Cardiac muscle cell (in vitro differentiated cells and primary cell): ENCODE measurements at regions not wholly inside any gene's neighbourhood (a gene's known extent, or its start where the extent isn't known, plus 50 kb on each side); places are given as distances from the start of the nearest gene placed in this dataset.
A peak's percentile ranks its signal among the peaks of the same experiment; 100 is the strongest.
"Not testable (repeated sequence)": the region's sequence is repeated elsewhere in the genome, so short reads cannot be mapped to it uniquely, and the experiment has no call there.

Source experiments
- DNase-seq, 2 donors: peaks; one replicate each; pipeline versions ENCODE4 v3.0.0 to v3.0.0-alpha.2; 2010 to 2017; ENCODE audit warnings: low read depth in 1 of 2, low spot score in 1 of 2
- H3K27ac ChIP-seq: fragments of 200-600 bp; sonication (generic); 2 replicates; pipeline ENCODE4 v1.5.1; 2016
- H3K27me3 ChIP-seq: fragments of 200-600 bp; sonication (generic); 2 replicates; pipeline ENCODE4 v1.6.0; 2016; ENCODE audit warnings: control low read depth
- H3K36me3 ChIP-seq: fragments of 200-600 bp; sonication (generic); 2 replicates; pipeline ENCODE4 v1.5.1; 2016; ENCODE audit warnings: control low read depth
- H3K4me1 ChIP-seq: fragments of 200-600 bp; sonication (generic); 2 replicates; pipeline ENCODE4 v1.8.1; 2017; ENCODE audit warnings: low read depth, mild to moderate bottlenecking, mixed run types
- H3K4me3 ChIP-seq: fragments of 200-600 bp; sonication (generic); 2 replicates; pipeline ENCODE4 v1.5.1; 2016; ENCODE audit warnings: mild to moderate bottlenecking
- H3K9me3 ChIP-seq: fragments of 200-600 bp; sonication (generic); 2 replicates; pipeline ENCODE4 v1.5.1; 2017; ENCODE audit warnings: low read depth, mild to moderate bottlenecking, control low read depth

DNA sequence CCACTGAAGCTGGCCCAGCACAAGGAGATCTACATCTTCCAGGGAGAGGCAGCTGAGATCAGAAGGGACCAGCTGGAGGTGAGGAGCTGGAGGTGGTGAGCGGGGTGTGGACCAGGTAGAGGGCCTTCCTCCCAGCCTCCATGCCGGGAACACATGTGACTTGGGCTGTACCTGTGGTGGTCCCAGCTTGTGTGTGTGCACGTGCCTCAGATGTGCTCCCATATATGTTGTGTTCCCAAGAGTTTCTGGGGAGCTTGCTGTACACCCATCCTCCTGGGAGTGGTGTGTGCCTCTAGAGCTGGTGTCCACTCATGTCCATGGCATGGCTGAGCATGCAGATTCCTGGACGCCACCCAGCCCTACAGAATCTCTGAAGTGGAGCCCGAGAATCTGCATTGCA is 183.7 kb upstream of the AKAP13 start:
- H3K27ac ChIP-seq, H3K27me3 ChIP-seq, H3K4me3 ChIP-seq, H3K4me1 ChIP-seq, H3K9me3 ChIP-seq, H3K36me3 ChIP-seq, DNase-seq: not testable (repeated sequence)

DNA sequence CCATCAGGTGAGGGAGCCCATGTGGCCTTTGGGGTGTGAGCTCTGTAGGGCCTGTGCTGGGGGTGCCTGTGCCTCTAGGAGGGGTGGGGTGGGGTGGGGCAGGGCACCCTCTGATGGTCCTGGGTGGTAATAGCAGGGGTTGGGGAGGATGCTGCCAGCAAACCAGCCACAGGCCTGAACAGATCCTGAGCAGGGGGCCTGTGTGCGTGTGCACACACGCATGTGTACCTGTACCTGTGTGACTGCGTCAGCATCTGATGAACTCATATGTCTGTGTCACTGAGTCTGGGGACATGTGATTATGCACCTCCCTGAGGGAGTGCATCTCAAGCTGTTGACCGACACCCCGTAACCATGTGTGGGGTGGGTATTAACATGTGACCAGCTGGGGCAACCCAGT is 182.8 kb upstream of the AKAP13 start:
- H3K27ac ChIP-seq, H3K4me1 ChIP-seq, DNase-seq, H3K9me3 ChIP-seq, H3K4me3 ChIP-seq, H3K27me3 ChIP-seq, H3K36me3 ChIP-seq: not testable (repeated sequence)

DNA sequence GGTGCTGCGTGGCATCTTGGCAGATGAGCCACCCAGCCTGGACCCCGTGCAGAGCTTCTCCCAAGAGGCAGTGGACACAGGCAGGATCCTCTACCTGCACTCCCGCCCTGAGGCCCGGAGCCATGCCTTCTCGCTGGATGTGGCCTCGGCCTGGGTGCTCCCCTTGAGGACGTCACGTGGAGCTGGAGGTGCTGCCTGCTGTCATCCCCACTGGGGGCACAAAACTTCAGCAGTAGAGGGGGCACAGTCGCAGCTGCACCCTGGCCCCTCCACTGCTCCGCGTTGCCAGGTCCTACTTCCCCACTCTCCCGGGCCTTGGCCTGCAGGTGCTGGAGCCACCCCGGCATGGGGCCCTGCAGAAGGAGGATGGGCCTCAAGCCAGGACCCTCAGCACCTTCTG is 182.0 kb upstream of the AKAP13 start:
- not testable (repeated sequence) for H3K4me3 ChIP-seq, H3K9me3 ChIP-seq, H3K27me3 ChIP-seq, DNase-seq, H3K36me3 ChIP-seq, H3K4me1 ChIP-seq, H3K27ac ChIP-seq

DNA sequence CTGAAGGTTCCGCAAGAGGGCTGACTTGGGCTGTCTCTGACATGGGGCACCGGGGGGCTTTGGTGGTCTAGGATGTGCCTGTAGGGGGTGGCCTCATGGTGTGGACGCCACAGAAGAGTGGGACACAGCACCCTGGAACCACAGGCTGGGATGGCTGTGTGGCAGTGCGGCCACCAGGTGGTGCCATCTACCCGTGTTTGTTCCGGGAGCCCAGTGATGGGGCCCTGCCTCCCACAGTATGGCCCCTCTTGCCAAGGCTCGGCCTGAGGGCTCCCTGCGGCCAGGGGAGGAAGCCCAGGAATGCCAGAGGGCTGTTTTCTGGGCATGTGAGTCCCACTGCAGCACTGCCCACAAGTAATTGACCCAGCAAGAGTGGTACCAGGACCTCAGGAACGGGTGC is 180.2 kb upstream of the AKAP13 start:
- not testable (repeated sequence) for H3K9me3 ChIP-seq, DNase-seq

DNA sequence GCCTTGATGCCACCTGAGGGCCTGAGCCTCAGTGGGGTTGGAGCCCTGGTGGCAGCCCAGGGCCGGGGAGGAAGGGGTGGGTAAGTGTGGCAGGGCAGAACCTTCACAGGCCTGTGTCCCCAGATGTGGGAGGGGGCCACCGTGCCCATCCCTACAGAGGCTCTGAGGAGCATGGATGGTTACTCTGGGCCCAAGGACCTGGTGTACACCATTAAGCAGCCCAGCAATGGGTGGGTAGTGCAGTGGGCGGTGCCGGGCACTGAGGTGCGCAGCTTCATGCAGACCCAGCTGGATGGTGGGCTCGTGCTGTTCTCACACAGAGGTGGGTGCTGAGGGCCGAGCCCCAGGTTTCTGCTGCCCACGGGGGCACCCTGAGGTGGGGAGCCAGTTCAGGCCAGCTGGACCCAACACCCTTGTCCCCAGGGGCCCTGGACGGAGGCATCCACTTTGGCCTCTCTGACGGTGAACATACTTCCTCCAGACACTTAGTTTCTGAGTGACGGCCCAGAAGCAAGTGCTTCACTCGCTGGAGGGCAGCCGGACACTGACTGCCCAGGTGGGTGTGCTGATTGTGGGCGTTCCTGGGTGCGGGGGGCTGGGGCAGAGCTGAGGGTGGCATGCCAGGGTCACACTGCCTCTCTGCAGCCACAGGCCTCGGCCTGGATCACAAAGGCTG is 179.1 kb upstream of the AKAP13 start:
- not testable (repeated sequence) for H3K27me3 ChIP-seq, H3K36me3 ChIP-seq, DNase-seq, H3K9me3 ChIP-seq, H3K4me3 ChIP-seq, H3K4me1 ChIP-seq, H3K27ac ChIP-seq

More for the DNA sequence above, 180.2 kb upstream of the AKAP13 start:
- not testable (repeated sequence) for H3K27ac ChIP-seq, H3K36me3 ChIP-seq, H3K4me3 ChIP-seq, H3K4me1 ChIP-seq, H3K27me3 ChIP-seq

DNA sequence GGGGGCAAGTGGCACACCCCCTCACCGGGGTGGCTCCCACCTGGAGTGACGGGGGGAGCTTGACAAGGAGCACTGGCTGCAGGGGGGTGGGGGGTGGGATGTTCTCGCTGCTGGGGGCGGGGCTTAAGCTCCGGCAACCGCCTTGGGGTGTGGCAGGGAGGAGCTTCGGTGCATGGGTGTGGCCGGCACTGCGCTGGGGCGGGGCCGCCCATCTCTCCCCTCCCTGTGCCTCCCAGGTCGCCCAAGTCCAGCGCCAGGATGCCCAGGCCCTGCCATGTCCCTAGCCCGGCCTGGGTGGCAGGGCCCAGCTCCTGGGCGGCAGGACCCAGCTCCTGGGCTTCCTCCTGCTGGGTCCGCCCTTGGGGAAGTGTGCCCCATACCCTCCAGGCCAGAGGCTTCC is 175.9 kb upstream of the AKAP13 start:
- H3K27me3 ChIP-seq, H3K36me3 ChIP-seq, DNase-seq, H3K9me3 ChIP-seq, H3K4me1 ChIP-seq, H3K4me3 ChIP-seq, H3K27ac ChIP-seq: not testable (repeated sequence)

DNA sequence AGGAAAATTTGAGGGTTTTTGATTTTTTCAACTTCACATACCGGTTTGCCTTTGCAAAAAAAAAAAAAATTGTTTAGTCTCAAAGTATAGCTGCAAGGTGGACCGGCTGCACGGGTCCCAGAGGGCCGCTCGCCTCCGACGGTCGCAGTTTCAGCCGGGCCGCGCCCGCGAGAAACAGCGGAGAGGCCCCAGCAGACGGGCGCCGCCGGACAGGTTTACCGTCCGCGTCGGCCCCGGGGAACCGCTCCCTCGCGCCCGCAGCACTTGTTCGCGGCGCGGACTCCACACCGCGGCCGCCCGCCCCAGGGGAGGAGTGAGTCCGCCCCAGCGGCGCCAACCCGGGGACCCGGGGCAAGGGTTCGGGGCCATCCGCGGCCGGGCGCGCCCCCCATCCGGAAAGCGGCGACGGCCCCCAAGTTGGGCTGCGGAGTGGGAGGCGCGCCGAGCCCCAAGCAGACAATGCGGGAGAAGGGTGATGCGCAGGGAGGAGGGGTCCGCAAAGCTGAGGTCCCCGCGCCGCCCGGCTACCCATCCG is 146.5 kb upstream of the AKAP13 start:
- H3K4me3 ChIP-seq, result peak overlapping the region; percentile 44
- H3K27me3 ChIP-seq, H3K9me3 ChIP-seq, H3K4me1 ChIP-seq, DNase-seq, H3K36me3 ChIP-seq, H3K27ac ChIP-seq: not testable (repeated sequence)

DNA sequence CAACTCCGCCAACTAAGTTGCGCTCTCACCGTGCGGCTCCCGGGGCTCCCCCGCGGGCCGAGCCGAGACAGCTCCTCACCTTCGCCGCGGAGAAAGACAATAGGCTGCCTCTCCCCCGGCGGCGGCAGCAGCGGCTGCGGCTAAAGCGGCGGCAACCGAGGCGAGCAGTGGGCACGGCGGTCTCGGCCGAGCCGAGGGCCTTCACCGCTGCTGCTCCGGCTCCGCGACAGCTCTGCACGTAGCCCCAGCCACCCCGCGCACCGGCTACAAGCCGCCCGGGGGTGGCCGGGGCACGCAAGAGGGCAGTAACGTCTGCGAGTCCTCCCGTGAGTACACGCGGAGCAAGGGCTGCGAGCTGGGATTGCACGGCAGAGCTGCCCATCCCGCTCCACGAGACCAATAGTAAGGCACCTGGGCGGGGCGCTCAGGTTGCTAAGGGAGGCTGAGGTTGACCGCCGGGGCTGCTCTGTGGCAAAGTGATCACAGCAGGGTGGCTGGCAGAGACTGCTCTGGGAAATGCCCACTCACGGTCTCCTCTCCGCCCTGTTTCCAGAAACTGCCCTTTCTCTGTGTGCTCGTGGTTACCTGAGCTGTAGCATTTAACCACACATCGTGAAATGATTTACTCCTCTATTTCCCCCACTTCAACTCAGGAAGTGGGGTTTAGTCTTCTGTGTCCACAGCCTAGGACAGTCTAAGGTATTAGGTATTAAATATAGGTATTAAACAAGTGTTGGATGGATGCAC is 145.8 kb upstream of the AKAP13 start:
- not testable (repeated sequence) for H3K27ac ChIP-seq, H3K4me1 ChIP-seq, H3K36me3 ChIP-seq, H3K9me3 ChIP-seq, DNase-seq, H3K27me3 ChIP-seq, H3K4me3 ChIP-seq

DNA sequence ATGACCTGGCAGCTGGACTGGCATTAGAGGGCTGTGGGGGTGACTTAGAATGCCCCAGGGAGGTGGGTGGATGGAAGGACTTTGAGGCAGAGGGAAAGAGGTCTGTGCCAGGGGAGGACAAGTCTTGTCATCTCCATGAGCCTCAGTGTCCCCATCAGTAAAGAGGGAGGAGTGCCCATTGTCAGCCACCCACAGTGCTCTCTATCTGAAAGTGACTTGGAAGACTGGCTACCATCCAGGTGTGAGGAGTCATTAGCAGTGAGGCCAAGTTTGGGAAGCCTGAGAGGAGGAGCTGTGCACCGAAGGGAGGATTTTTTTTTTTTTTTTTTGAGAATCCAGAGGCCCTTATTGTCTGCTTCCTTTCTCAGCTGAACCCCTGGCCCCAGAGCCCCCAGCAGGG is 136.3 kb upstream of the AKAP13 start:
- H3K4me1 ChIP-seq, H3K27me3 ChIP-seq, H3K4me3 ChIP-seq, H3K36me3 ChIP-seq, H3K9me3 ChIP-seq, H3K27ac ChIP-seq: not testable (repeated sequence)
- DNase-seq, result peak in 1 of 2 donors; percentile 8

DNA sequence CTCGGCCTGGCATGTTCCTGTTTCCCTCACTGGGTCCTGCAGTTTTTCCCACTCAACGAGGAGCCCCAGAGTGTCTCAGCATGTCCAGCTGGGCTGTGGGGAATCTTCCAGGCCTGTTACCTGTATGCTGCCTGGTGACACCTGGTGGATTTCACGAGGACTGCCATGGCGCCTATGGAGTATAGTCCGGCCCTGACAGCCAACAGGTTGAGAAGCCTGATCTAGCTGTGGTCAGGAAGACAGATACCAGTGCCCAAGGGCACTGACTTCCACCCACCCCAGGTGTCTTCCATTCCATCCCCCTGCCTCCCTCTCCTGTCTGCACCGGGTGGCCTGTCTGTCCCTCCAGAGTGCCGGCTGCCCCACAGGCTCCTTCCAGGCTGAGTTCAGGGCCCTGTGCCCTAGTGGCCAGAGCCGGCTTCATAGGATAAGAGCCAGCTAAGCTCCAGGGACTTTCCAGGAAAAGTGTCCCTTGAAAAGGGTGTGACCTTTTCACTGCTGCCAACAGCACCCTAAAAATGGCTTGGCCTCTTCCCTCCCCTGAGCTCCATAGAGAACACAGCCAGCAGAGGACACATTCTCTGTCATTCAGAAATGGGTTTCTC is 129.4 kb upstream of the AKAP13 start:
- peak in 1 of 2 donors; percentile 13 for DNase-seq

DNA sequence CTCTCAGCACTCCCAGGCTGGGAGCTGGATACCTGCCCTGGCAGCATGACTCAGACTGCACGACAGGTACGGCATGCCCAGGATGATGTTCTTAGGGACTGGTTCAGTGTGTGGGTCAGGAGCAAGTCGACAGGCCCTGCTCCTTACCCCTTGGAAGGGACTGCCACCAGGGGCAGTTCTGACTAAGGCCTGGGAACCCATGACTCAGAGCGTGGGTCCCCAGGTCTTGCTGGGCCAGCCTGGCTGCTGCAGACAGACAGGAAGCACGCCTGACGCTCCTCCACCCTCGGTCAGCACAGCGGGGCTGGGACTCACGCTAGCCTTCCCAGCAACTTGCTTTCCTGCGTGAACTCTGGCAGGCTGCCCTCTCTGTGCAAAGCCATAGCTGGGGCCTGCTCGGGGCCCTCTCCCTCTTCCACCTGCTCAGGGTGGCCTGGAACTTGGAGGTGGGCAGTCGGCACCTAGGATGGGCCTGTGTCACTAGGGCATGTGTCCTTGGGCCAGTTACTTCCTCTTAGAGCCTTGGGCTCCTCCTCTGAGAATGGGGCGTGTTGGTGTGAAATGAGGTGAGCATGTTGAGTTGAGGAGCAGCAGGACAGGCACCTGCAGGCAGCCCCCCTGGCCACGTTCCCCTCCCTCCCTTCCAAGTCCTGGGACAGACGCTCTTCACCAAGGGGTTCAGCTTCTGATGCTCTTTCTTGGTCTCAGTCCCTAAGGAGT is 127.0 kb upstream of the AKAP13 start:
- H3K36me3 ChIP-seq, H3K4me1 ChIP-seq, H3K27me3 ChIP-seq, H3K9me3 ChIP-seq, H3K4me3 ChIP-seq, H3K27ac ChIP-seq: not testable (repeated sequence)
- DNase-seq, result peak in 1 of 2 donors; percentile 18

More for the DNA sequence above, 129.4 kb upstream of the AKAP13 start:
- not testable (repeated sequence) for H3K36me3 ChIP-seq, H3K9me3 ChIP-seq, H3K27ac ChIP-seq, H3K27me3 ChIP-seq, H3K4me3 ChIP-seq, H3K4me1 ChIP-seq

DNA sequence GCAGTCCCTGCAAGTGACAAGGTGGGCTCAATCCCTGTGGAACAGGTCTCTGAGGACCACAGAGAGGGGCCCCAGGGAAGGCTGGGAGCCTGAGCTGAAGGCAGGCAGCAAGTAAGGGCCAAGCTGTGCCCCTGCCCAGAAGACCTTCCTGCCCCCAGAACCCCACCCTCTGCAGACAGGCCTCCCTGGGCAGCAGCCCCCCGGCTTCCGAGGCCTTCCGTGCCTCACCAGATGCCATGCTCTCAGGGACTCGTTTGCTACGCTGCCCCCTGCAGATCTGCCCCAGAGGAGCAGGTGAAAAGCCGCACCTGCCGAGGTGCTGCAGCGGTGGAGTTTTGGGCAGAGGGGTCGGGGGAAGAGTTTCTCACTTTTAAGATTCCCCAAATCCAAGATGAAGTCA is 125.4 kb upstream of the AKAP13 start:
- not testable (repeated sequence) for H3K4me1 ChIP-seq, H3K9me3 ChIP-seq, DNase-seq, H3K36me3 ChIP-seq, H3K27me3 ChIP-seq, H3K27ac ChIP-seq, H3K4me3 ChIP-seq

DNA sequence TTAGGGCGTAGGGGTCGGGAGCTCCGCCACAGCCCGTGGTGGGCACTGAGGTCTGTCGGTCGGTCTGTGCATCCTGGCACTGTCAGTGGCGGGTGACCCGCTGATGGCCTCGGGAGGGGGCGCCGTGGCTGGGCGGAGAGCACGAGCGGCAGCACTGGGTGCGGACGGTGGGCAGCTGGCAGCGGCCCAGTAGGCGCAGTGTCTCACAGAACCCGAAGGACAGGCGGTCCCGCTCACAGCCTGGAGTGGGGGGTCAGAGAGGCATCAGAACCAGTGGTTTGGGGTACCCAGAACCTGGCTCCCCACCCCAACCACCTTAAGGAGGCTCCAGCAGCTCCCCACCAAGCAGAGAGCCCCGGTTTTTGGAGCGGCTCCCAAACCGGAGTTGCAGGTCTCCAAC is 124.9 kb upstream of the AKAP13 start:
- not testable (repeated sequence) for H3K4me1 ChIP-seq, DNase-seq, H3K27me3 ChIP-seq, H3K36me3 ChIP-seq, H3K9me3 ChIP-seq, H3K4me3 ChIP-seq
- H3K27ac ChIP-seq, result peak overlapping the region; percentile 83
